Dermis blood vessel endothelial cell (primary cell): ENCODE measurements at regions not wholly inside any gene's neighbourhood (a gene's known extent, or its start where the extent isn't known, plus 50 kb on each side); places are given as distances from the start of the nearest gene placed in this dataset.

Experiments used
- DNase-seq: peaks from one replicate; pipeline ENCODE4 v3.0.0; 2010

DNA sequence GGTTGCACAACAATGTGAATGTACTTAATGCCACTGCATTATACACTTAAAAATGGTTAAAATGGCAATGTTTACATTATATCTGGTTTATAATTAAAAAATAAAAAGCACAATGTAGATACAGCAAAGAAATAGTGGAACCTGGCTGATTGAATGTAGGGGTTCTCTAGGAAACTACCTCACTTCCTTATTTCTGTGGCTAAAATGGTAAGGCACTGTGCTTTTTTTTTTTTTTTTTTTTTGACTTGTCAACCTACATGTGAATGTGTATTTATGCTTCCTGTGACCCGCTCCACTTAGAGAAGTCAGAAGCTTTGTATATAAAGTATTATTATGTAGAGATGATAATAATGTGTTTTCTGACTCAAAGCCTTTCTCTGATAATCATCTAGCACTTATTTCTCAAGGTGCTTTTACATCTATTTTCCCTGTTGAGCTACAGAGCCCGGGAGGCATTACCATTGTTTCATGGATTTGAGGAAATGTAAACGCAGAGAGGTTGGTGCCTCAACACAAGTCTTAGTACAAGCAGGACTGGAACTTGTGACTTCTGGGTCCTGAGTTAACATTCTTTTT is 55.0 kb downstream of the SOX4 start:
- no peak for DNase-seq

- DNase-seq: no peak
These were observed 59.8 kb downstream of the SOX4 start for GRCh38 chr6:21653323-21653722.

DNA sequence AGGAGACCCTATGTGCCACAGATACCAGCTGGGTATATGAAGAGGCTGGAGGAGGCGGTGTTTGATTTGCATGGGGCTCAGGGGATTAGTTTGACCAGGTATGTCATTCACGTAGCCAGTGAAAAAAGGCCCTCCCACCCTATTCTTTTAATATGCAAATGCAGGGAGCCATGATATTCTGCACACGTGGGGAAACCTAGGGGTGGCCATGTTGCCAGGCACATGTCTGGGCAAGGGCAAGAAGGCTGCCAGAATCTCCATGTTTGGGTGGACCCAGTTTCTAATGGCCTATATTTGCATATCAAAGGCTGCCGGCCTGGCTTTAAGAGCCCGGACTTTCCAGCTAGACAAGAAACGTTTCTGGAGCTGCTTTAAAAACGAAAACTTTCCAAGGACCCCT is 60.4 kb downstream of the SOX4 start:
- DNase-seq: no peak

DNA sequence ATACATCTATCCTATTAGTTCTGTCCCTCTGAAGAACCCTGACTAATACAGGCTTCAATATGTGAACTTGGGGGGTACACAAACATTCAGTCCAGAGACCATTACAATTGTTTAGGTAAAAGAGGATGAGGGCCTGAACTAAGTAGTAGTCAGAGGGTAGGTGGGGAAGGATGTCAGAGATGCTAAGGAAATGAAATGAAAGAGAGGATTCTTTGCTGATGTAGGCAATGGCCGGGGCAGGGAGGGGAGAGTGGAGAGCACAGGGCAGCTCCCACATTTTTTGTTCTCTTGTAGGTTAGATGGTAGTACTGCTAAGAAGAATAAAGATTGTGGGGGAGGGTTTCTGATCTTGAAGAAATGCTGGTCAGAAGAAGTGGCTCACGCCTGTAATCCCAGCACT is 60.8 kb downstream of the SOX4 start:
- no peak for DNase-seq

DNA sequence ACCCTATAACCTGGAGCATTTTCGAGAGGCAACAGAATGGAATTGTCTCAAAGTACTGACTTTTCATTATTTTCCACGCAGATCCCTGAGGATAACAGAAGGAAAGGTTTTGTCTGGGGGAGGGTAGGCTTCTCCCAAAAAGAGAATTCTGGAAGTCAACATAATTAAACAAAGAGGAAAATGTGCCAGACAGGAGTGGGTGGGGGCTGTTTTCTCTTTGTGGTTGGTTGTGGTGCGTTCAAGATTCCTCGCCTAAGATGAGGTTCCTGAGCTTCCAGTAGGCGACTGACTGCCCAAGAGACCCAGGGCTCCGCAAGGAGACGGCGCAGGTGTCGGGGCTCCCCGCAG is 70.4 kb downstream of the SOX4 start:
- no peak for DNase-seq

GRCh38 chr6:21664314-21665109 is 71.0 kb downstream of the SOX4 start:
- DNase-seq: peak; percentile 60

DNA sequence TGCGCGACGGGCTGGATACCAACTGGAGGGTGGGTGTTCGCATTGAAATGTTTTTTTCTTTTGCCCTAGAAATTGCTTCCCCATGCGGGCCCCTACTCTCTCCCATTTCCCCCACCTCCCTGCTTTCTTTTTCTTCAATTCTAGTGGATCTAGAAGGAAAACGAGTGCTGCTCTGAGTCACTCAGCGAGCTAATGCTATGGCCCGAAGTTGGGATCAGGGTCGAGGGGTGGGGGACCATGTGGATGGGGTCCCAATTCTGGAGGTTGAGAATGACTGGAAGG is 71.5 kb downstream of the SOX4 start:
- peak; percentile 27 for DNase-seq

DNA sequence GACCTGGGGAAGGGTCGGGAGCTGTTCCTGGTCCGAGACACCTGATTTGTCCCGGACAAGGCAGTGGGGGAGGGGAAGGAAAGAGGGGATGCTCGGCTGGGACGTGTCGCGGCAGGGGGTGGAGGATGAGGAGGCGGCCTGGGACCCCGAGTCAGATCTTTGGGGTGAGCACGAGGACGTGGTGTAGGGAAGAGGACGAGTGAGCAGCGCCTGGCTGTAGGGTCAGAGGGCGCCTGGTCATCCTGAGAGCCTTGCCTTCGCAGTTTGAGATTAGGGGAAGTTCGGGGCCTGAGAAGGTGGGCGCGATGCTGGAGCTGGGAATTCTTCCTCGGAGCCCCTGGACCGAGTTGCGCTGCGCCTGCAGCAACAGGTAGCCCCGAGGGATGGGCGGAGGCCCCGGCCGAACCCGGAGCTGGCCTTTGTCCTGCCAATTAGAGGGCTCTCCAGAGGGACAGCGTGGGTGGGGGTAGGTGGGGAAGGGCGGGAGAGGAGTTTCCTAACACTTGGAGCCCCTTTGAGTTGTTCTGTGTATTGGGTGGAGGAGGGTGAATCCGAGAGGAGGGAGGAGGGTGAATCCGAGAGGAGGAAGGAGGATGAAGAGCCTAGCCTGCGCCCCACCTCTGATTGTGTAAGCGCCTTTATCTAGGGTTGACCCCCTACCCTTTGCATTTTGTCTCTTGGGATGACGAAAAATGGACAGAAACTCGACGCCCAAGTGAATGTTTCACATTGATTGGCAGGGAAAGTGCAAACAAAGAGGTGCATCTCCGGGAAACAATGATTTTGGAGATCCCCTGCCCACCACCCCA is 72.0 kb downstream of the SOX4 start:
- peak; percentile 13 for DNase-seq

- peak; percentile 37 for DNase-seq
These were observed 72.7 kb downstream of the SOX4 start for GRCh38 chr6:21666201-21666691.

DNA sequence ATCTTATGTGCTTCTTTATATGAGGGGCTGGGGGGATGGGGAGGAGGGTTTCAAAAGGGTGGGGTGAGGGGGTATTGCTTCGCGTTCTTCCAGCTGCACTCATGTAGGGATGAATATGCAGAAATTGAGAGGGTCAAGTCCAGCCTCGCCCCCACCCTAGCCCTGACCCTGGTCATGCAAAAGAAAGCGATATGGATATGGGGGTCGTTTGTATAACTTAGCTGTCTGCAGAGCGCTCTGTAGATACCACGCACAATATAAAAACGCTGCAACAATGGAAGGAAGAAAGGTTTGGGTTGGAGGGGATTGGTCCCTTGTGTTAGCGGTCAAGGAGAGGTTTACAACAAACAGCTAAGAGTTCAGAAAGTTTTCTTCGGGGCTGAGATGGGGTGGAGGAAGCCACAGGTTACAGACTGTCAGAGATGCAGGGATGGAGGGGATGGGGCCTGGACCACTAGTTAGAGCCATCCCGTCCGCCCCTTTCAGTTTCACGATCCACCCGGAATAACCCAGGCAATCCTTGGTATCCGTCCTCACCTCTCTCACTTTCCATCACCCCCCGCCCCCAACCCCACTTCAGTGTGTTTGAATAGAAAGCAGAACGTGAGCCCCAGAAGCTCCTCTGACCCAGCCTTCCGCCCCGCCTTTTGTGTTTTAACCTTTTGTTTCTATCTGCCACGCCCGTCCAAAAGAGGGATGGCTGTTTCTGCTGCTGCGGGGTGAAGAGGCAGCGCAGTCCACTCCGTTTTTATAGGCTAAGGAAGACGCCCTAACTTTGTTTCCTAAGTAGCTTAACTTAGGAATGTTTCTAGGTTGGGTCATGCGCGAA is 73.5 kb downstream of the SOX4 start:
- no peak for DNase-seq

DNA sequence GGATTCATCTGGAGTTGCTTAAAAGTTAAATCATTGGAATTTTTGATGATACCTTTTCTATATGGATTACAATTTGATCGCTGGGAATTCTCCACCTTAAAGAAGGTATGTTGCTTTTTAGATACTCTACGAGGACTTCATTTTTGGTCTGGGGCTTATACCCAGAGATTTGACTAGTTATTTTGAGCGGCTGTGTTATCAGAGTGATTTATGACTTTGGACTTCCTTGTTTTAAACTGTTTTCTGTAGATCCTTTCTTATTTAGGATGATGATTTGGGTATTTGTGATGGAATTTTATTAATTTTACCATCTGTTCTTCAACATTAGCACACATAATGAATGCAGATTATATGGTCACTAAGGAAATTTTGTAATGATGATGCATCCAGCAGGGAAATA is 75.2 kb downstream of the SOX4 start:
- no peak for DNase-seq

GRCh38 chr6:21676769-21677168 is 83.2 kb downstream of the SOX4 start:
- DNase-seq: no peak

DNA sequence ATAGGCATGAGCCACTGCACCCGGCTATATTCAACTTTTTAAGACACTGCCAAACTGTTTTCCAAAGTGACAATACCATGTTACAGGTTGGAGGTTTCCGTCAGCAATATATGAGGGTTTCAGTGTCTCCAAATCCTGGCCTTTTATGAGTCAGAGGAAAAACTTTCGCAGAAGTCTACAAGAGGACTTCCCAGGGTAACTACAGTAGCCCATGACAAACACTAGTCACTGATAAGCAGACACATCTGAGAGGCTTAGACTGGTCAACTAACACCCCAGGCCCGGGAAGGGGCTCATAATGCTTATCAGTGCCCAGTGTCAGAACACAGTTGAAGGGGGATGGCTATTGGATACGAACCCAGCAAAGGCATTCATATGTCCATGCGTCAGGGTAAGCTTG is 85.4 kb downstream of the SOX4 start:
- DNase-seq: peak; percentile 59

DNA sequence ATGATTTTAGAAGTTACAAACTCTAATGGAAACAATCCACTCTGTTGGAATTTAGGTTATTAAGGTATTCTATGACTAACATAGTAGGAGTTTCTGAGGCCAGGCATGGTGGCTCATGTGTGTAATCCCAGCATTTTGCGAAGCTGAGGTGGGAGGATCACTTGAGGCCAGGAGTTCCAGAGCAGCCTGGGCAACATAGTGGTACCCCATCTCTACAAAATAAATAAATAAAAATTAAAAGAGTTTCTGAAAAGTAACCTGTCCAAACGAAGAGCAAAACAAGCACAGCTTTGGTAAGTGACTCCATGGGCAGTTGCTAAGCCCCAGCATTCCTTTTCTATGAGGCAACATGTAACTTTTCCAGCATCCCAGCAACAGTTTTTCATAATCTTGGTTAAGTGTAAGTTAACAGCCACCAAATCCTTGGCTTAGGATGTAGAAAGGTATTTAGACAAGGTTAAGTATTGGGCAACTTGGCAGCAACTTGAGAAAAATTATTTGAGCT is 86.3 kb downstream of the SOX4 start:
- no peak for DNase-seq

DNA sequence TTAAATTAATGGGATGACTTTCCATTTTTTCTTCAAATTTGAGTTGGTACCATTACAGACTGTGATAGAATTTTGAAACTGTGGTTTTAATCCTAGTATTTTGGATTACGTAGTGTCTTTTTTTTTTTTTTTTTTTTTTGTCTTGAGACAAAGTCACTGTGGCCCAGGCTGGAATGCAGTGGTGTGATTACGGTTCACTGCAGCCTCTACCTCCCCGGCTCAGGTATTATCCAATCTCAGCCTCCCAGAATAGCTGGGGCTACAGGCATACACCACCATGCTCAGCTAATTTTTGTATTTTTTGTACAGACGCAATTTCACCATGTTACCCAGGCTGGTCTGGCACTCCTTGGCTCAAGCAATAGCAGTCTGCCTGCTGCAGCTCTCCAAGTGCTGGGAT is 87.1 kb downstream of the SOX4 start:
- no peak for DNase-seq

GRCh38 chr6:21690489-21690888 is 96.9 kb downstream of the SOX4 start:
- DNase-seq: no peak

DNA sequence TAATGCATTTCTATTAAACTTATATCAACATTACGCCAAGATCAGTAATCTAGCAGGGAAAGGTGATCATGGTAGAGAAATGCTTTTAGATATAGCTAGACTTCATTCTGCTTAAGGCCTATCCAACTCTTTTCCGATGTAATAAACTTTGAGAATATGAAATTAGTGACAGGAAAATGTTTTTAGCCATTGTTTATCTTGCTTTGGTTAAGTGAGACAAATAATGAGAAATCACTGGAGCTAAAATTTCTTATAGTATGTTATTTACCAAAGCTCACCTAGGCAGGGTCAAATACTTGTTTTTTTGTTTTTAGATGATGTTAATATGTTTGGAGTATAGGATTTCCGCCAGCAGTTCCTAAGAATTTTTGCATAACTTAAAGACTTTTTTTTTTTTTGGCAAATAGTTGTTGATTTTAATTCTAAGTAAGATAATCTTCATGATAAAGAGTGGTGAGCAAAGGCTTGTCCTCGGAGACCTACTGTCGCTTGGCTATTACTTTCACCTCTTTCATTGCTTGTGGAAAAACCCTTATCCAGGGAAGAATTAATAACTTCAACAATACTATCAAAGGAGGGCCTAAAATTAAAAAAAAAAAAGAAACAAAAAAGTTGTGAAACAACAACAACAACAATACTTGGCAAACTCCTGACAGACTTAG is 98.3 kb downstream of the SOX4 start:
- DNase-seq: no peak

DNA sequence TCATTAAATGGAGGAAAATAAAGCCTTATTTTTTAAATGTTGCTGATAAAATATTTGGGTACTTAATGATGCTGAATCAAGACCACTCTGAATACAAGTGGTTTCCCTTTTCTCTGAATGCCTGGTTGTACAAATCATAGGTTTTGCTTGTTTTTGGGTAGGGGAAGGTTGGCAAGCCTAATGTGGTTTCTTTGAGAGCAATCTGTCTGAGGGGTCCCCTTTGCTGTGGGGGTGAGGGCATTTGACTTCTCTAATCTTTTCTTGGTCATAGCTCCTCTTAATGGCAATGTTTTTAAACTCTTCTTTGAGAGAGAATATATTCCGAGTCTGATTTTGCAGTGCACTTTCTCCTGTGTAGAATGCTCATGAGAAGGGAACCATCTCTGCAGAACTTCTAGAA is 99.2 kb downstream of the SOX4 start:
- DNase-seq: no peak

DNA sequence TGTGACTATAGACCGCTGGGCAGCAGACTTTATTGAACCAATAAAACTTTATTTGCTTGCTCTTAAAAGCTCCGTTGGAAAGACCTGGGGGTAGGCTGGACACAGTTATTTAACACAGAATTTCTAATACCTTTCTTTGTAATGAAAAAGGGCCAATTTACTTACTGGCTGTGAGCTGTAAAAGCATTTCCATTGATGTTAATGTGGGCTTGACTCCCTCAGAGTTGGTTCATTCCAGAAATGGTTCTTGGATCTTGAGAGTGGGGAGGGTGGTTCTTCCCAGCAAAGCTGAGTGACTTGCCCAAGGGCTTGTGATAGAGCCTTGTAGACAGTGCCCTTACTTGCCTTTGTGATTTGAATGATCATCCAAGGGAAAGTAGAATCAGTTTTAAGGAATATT is 100.6 kb downstream of the SOX4 start:
- no peak for DNase-seq

DNA sequence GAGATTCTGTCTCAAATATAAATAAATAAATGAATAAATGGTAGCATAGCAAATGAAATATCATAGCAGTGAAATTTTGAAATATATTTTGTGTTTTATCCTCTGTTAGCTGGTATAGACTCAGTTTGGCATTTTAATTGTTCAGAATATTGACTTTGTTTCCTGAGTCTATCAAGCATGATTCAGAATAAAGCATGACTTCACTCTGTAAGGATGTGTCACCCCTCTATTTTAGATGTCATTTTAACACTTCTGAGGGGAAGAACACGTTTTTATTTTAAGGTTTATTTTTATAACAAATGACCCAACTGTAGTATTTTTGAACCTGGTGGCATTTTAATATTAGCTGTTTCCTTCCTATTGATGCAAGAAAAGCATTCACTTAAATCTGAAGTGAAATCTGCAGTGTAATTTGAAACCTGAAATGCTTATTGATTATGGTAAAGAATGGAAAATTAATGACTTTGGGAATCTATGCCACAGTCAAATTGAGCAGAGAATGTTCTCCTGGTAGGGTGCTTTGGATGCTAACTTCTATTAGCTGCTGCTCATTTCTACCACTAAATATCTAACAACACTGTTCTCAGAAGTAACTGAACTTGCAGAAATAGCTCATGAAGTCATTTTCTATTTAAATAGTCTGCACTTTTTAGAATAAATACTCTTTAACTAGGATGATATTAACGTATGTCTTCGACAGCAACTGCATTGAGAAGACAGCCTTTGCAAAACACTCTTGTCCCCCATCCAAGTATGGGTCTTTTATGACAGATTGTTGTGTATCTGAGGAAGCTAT is 114.2 kb downstream of the SOX4 start:
- DNase-seq: peak; percentile 55

DNA sequence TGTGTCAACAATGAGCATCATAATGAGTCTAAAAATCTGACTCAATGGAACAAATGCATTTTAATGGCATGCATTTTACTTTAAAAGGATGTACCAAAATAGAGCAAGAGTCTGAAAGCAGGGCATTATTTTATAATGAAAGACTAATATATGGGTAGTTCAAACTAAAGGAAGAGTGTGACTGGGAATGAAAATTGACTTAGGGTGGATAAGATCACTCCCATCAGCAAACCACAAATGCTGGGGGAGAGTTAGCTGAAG is 114.7 kb downstream of the SOX4 start:
- DNase-seq: no peak

DNA sequence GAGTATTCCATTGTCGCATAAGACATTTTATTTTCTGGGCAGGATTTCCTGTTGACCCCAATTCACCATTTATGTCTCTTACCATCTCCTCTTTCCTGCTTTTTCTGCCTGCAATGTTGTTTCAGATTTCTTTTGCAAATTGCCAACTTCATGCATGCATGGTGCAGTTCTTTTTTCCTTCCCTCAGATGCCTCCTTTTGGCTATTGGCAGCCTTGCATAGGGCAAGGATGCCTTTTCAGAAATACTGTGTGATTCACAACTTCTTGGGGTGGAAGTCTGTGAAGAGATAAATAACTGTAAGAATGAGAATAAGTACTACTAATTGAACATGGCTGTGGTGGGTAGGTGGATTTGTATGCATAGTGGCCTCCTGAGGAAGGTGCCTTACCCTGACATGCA is 116.7 kb downstream of the SOX4 start:
- peak; percentile 15 for DNase-seq
